ENCODE measurements at regions not wholly inside any gene's neighbourhood (a gene's known extent, or its start where the extent isn't known, plus 50 kb on each side); places are given as distances from the start of the nearest gene placed in this dataset.
A peak's percentile ranks its signal among the peaks of the same experiment; 100 is the strongest.

DNA sequence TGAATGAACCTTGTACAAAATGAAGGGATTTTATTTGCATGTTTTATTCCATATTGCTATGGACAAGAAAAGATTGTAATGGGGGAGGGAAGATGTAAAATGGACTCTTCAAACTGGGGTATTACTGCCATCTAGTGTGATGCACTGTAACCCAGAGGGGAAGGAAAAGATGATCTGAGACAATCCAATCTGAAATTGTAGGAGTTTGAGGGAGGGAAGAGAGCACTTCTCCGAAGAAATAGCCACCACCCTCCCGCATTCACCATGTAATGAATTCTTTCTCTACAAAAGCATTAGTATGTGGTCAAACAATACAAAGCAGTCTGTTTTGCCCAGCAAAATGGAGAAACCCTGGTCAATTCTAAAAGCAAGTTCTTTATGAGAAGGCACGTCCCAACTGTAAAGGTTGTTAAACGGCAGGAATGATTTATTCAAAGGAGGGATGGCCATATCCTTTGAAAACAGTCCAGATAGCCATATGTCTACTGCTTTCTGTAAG, 679.5 kb upstream of the NRSN1 start (continued):
- TF ChIP-seq, protein P1, sequence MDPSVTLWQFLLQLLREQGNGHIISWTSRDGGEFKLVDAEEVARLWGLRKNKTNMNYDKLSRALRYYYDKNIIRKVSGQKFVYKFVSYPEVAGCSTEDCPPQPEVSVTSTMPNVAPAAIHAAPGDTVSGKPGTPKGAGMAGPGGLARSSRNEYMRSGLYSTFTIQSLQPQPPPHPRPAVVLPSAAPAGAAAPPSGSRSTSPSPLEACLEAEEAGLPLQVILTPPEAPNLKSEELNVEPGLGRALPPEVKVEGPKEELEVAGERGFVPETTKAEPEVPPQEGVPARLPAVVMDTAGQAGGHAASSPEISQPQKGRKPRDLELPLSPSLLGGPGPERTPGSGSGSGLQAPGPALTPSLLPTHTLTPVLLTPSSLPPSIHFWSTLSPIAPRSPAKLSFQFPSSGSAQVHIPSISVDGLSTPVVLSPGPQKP (IDR thresholded peaks at IDR 0.05; ENCODE audit: low read depth, low read length) = no peak
- TF ChIP-seq ZSCAN20 (CRISPR knock-in tag; IDR thresholded peaks at IDR 0.05) (no peak), MAZ (IDR thresholded peaks at IDR 0.05; ENCODE audit: borderline replicate concordance, low read depth, low read length) (no peak), NFE2L2 (conservative IDR thresholded peaks at IDR 0.05; ENCODE audit: low read length) (no peak), HEYL (CRISPR knock-in tag; IDR thresholded peaks at IDR 0.05) (no peak), NPAS2 (CRISPR knock-in tag; IDR thresholded peaks at IDR 0.05; ENCODE audit: borderline replicate concordance) (no peak), EHF (CRISPR knock-in tag; IDR thresholded peaks at IDR 0.05) (no peak), ZC3H11A (IDR thresholded peaks at IDR 0.05) (no peak), JUN (IDR thresholded peaks at IDR 0.05) (no peak), RCOR1 (IDR thresholded peaks at IDR 0.05; ENCODE audit: low read depth, low read length) (no peak), HDAC2 (IDR thresholded peaks at IDR 0.05) (no peak), SMC3 (IDR thresholded peaks at IDR 0.05) (peak; percentile 35)
- TF ChIP-seq, protein P2, sequence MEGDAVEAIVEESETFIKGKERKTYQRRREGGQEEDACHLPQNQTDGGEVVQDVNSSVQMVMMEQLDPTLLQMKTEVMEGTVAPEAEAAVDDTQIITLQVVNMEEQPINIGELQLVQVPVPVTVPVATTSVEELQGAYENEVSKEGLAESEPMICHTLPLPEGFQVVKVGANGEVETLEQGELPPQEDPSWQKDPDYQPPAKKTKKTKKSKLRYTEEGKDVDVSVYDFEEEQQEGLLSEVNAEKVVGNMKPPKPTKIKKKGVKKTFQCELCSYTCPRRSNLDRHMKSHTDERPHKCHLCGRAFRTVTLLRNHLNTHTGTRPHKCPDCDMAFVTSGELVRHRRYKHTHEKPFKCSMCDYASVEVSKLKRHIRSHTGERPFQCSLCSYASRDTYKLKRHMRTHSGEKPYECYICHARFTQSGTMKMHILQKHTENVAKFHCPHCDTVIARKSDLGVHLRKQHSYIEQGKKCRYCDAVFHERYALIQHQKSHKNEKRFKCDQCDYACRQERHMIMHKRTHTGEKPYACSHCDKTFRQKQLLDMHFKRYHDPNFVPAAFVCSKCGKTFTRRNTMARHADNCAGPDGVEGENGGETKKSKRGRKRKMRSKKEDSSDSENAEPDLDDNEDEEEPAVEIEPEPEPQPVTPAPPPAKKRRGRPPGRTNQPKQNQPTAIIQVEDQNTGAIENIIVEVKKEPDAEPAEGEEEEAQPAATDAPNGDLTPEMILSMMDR (IDR thresholded peaks at IDR 0.05) = peak; percentile 41; the same call in 2 of the 3 replicates
- TF ChIP-seq, protein P3, sequence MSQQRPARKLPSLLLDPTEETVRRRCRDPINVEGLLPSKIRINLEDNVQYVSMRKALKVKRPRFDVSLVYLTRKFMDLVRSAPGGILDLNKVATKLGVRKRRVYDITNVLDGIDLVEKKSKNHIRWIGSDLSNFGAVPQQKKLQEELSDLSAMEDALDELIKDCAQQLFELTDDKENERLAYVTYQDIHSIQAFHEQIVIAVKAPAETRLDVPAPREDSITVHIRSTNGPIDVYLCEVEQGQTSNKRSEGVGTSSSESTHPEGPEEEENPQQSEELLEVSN (IDR thresholded peaks at IDR 0.05; ENCODE audit: borderline replicate concordance, low read depth) = no peak

DNA sequence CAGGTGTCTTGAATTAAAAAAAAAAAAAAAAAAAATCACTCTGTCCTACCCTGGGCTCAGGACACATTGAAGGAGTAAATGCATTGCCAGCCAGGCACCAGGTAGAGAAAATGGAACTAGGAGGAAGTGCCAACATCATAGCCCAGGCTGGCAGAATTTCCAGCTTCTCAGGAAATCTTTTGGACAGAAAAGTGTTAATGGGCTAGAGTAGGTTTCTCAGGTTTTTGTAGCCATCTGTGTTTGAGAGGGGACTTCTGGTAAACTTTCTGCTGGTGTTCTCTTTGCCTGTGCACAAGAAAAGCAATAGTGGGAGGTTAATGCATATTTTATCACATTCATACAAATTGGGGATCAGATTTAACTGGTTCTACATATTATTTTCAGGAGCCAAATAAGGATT, 678.3 kb upstream of the NRSN1 start:
- ATAC-seq (no peak), FAIRE-seq (no peak), DNase-seq (ENCODE audit: low read depth in 1 of 2, low spot score in 1 of 2) (no peak)
- Histone ChIP-seq H3K4me2 (no peak overlapping the region), H3K27ac (no peak overlapping the region), H3K4me1 (no peaks in the 10 kb centered on the region), H3K9me3 (no peaks in the 10 kb centered on the region), H3K4me3 (no peak overlapping the region)
- CTCF ChIA-PET = interaction anchor here (0.6 to 0.7 kb wide), 2 partner anchors 749 to 1218 kb away, joined by 3 to 4 read pairs; no protein-coding TSS in a partner anchor
- POLR2A ChIA-PET = interaction anchor here (0.7 to 1.0 kb wide), 2 partner anchors 375 to 1854 kb away, joined by 4 to 15 read pairs; partner anchors contain the start of gene SOX4
- TF ChIP-seq HEYL (CRISPR knock-in tag; IDR thresholded peaks at IDR 0.05) (no peak), FOSL2 (IDR thresholded peaks at IDR 0.05) (no peak), FOSL2 (CRISPR knock-in tag; IDR thresholded peaks at IDR 0.05) (no peak), SMC3 (IDR thresholded peaks at IDR 0.05) (no peak)

DNA sequence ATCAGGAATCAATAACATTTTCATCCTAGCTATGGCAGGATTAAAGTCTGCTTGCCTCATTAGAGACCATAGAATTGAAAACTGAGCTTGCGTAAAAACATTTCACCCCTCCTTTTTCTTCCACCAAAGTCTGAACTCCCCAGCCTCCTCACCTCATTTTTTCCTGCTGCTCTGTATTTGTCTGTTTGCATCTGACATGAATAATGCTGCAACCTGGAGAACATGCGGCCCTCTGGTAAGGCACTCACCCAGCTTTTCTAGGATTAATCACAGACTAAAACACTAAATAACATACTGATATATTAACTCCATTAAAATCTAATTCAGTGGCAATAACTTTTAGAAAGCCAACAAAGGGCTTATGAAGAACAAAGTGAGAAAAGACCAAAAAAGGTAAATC, 677.7 kb upstream of the NRSN1 start:
- Histone ChIP-seq H3K4me3 (no peak overlapping the region), H3K9me3 (no peaks in the 10 kb centered on the region), H3K4me1 (no peaks in the 10 kb centered on the region), H3K4me2 (no peak overlapping the region), H3K27ac (no peak overlapping the region)
- CTCF ChIA-PET = no interaction called here
- ATAC-seq (no peak), FAIRE-seq (no peak), DNase-seq (ENCODE audit: low read depth in 1 of 2, low spot score in 1 of 2) (no peak)
- TF ChIP-seq, protein P4, sequence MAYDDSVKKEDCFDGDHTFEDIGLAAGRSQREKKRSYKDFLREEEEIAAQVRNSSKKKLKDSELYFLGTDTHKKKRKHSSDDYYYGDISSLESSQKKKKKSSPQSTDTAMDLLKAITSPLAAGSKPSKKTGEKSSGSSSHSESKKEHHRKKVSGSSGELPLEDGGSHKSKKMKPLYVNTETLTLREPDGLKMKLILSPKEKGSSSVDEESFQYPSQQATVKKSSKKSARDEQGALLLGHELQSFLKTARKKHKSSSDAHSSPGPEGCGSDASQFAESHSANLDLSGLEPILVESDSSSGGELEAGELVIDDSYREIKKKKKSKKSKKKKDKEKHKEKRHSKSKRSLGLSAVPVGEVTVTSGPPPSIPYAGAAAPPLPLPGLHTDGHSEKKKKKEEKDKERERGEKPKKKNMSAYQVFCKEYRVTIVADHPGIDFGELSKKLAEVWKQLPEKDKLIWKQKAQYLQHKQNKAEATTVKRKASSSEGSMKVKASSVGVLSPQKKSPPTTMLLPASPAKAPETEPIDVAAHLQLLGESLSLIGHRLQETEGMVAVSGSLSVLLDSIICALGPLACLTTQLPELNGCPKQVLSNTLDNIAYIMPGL (CRISPR knock-in tag; IDR thresholded peaks at IDR 0.05; ENCODE audit: borderline replicate concordance) = no peak
- TF ChIP-seq EHMT2 (IDR thresholded peaks at IDR 0.05; ENCODE audit: low read depth) (no peak), EHF (CRISPR knock-in tag; IDR thresholded peaks at IDR 0.05) (no peak), ZSCAN20 (CRISPR knock-in tag; IDR thresholded peaks at IDR 0.05) (no peak), PHF8 (IDR thresholded peaks at IDR 0.05; ENCODE audit: borderline replicate concordance, low read depth) (no peak), EP300 (IDR thresholded peaks at IDR 0.05) (no peak), RCOR1 (IDR thresholded peaks at IDR 0.05; ENCODE audit: low read depth, low read length) (no peak), MAFK (IDR thresholded peaks at IDR 0.05; ENCODE audit: partially characterized antibody) (no peak), NFE2L2 (conservative IDR thresholded peaks at IDR 0.05; ENCODE audit: low read length) (no peak), FOXS1 (CRISPR knock-in tag; IDR thresholded peaks at IDR 0.05) (no peak), HOXA7 (CRISPR knock-in tag; IDR thresholded peaks at IDR 0.05) (no peak), CBX2 (IDR thresholded peaks at IDR 0.05; ENCODE audit: borderline replicate concordance, low read depth) (no peak), RAD21 (conservative IDR thresholded peaks at IDR 0.05 in 1 of 2, IDR thresholded peaks at IDR 0.05 in 1 of 2) (no peak), RNF2 (IDR thresholded peaks at IDR 0.05; ENCODE audit: borderline replicate concordance, low read depth) (no peak), BHLHE40 (IDR thresholded peaks at IDR 0.05; ENCODE audit: low read depth, low read length) (no peak), RARB (CRISPR knock-in tag; IDR thresholded peaks at IDR 0.05) (no peak)
- TF ChIP-seq, protein P5, sequence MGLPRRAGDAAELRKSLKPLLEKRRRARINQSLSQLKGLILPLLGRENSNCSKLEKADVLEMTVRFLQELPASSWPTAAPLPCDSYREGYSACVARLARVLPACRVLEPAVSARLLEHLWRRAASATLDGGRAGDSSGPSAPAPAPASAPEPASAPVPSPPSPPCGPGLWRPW (IDR thresholded peaks at IDR 0.05) = no peak
- 86% methylated on average over 2 of the region's 2 CpGs for WGBS (ENCODE audit: missing lambda C conversion rate)
- POLR2A ChIA-PET = no interaction called here

Measured in A549 (cell line).